Neural progenitor cell (in vitro differentiated cells): ENCODE measurements at regions not wholly inside any gene's neighbourhood (a gene's known extent, or its start where the extent isn't known, plus 50 kb on each side); places are given as distances from the start of the nearest gene placed in this dataset.

Experiments
- DNase-seq: peaks from one replicate; pipeline ENCODE4 v3.0.0-alpha.2; 2016; ENCODE audit warnings: low spot score
- H2AFZ ChIP-seq: fragments of 200-600 bp; sonication (generic); replicated peaks from 2 replicates; pipeline ENCODE4 v1.6.1; 2016; ENCODE audit warnings: antibody characterized with exemption
- H3F3A ChIP-seq: fragments of 200-600 bp; sonication (generic); 2 replicates; pipeline ENCODE4 v1.6.1; 2016; ENCODE audit warnings: antibody characterized with exemption, low read depth
- H3K27ac ChIP-seq: fragments of 200-600 bp; sonication (generic); 2 replicates; pipeline ENCODE4 v1.5.1; 2016; ENCODE audit warnings: mild to moderate bottlenecking
- H3K27me3 ChIP-seq: fragments of 200-600 bp; sonication (generic); 2 replicates; pipeline ENCODE4 v1.6.1; 2016; ENCODE audit warnings: mild to moderate bottlenecking, moderate library complexity
- H3K36me3 ChIP-seq: fragments of 200-600 bp; sonication (generic); 2 replicates; pipeline ENCODE4 v1.5.1; 2016
- H3K4me1 ChIP-seq: fragments of 200-600 bp; sonication (generic); 2 replicates; pipeline ENCODE4 v1.6.1; 2016; ENCODE audit warnings: mixed run types
- H3K4me2 ChIP-seq: fragments of 200-600 bp; sonication (generic); 2 replicates; pipeline ENCODE4 v1.6.1; 2016
- H3K4me3 ChIP-seq: fragments of 200-600 bp; sonication (generic); 2 replicates; pipeline ENCODE4 v1.5.1; 2016
- H3K79me2 ChIP-seq: fragments of 200-600 bp; sonication (generic); 2 replicates; pipeline ENCODE4 v1.6.1; 2016; ENCODE audit warnings: low read depth
- H3K9ac ChIP-seq: fragments of 200-600 bp; sonication (generic); 2 replicates; pipeline ENCODE4 v1.6.1; 2016
- H3K9me3 ChIP-seq: fragments of 200-600 bp; sonication (generic); 2 replicates; pipeline ENCODE4 v1.5.1; 2016; ENCODE audit warnings: low read depth
- H4K20me1 ChIP-seq: fragments of 200-600 bp; sonication (generic); 2 replicates; pipeline ENCODE4 v1.6.1; 2016; ENCODE audit warnings: low read depth
- H3K27ac Mint-ChIP-seq: 3 replicates; pipeline ENCODE4 v1.8.0; 2021; ENCODE audit warnings: mixed read lengths
- H3K27me3 Mint-ChIP-seq: 2 replicates; pipeline ENCODE4 v1.8.0; 2022; ENCODE audit warnings: low read depth, mild to moderate bottlenecking, inconsistent platforms, moderate library complexity, mixed read lengths; ENCODE audit not compliant: insufficient read depth
- H3K36me3 Mint-ChIP-seq: 3 replicates; pipeline ENCODE4 v1.8.0; 2021; ENCODE audit warnings: mixed read lengths
- H3K4me1 Mint-ChIP-seq: 3 replicates; pipeline ENCODE4 v1.8.0; 2021; ENCODE audit warnings: mixed read lengths
- H3K4me3 Mint-ChIP-seq: 3 replicates; pipeline ENCODE4 v1.8.0; 2021; ENCODE audit warnings: mild to moderate bottlenecking, moderate library complexity, mixed read lengths
- H3K9me3 Mint-ChIP-seq: 3 replicates; pipeline ENCODE4 v1.8.0; 2020; ENCODE audit warnings: mixed read lengths
- EZH2 ChIP-seq: fragments of 200-600 bp; sonication (generic); IDR thresholded peaks from 2 replicates; pipeline ENCODE4 v1.6.1; 2017; ENCODE audit warnings: antibody characterized with exemption, mild to moderate bottlenecking, moderate library complexity
- EZH2phosphoT487 ChIP-seq: fragments of 200-600 bp; sonication (generic); IDR thresholded peaks from 2 replicates; pipeline ENCODE4 v1.6.1; 2017; ENCODE audit warnings: antibody characterized with exemption
- TF ChIP-seq, protein P1 (sequence below): fragments of 200-600 bp; sonication (generic); IDR thresholded peaks from 2 replicates; pipeline ENCODE4 v1.5.1; 2017; ENCODE audit warnings: antibody characterized with exemption, mild to moderate bottlenecking

DNA sequence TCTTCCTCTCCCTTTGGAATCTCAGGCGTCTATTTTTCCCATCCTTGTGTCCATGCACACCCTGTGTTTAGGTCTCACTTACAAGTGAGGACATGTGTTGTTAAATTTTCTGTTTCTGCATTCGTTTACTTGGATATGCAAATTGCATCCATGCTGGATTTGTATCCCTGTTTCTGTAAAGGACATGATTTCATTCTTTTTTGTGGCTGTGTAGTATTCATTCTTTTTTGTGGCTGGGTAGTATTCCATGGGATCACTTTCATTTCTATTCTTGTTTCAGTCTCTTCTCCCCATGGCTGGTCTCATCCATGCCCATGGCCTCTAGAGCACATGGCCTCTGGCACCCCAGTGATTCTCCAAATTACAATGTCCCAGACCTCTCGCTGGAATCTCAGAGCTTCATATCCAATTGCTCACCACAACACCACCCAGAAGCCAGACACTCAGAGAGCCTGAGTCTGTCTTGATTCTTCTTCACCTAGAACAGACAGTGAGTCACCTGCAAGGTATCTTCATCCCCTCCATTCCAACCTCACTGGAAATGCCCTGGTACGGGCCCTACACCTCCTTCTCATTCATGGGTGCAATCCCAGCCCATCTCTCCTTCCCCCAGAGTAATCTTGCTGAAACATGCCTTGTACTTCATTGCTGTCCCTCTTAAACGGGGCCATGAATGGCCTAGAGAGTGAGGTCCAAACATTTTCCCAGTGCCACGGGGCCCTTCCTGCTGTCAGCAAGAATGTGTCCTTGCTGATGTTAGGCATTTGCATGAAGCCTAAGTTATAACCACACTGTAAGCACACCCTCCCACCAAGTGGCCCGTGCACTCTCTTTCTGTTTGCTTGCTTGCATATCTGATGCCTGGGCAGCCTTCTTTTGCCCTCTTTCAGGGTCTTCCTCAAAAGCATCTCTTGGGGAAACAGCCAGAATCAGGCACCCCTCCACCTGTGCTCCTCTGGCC, 476.2 kb upstream of the TSHZ3 start:
- no peak overlapping the region for H2AFZ ChIP-seq
- no peak for TF ChIP-seq EZH2
- no peak for TF ChIP-seq EZH2phosphoT487
- TF ChIP-seq, protein P1, sequence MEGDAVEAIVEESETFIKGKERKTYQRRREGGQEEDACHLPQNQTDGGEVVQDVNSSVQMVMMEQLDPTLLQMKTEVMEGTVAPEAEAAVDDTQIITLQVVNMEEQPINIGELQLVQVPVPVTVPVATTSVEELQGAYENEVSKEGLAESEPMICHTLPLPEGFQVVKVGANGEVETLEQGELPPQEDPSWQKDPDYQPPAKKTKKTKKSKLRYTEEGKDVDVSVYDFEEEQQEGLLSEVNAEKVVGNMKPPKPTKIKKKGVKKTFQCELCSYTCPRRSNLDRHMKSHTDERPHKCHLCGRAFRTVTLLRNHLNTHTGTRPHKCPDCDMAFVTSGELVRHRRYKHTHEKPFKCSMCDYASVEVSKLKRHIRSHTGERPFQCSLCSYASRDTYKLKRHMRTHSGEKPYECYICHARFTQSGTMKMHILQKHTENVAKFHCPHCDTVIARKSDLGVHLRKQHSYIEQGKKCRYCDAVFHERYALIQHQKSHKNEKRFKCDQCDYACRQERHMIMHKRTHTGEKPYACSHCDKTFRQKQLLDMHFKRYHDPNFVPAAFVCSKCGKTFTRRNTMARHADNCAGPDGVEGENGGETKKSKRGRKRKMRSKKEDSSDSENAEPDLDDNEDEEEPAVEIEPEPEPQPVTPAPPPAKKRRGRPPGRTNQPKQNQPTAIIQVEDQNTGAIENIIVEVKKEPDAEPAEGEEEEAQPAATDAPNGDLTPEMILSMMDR = no peak
- H3K27ac ChIP-seq = no peak overlapping the region
- no peak overlapping the region for H3K4me3 ChIP-seq
- no peaks in the 10 kb centered on the region for H3K9me3 ChIP-seq
- Mint-ChIP-seq H3K36me3 (no peaks in the 10 kb centered on the region), H3K4me1 (no peaks in the 10 kb centered on the region), H3K9me3 (no peaks in the 10 kb centered on the region), H3K27ac (no peak overlapping the region), H3K4me3 (no peak overlapping the region), H3K27me3 (peaks cover 11% of the 10 kb centered on the region)
- no peaks in the 10 kb centered on the region for H3K79me2 ChIP-seq
- H3F3A ChIP-seq = no peaks in the 10 kb centered on the region
- DNase-seq = no peak
- no peaks in the 10 kb centered on the region for H3K36me3 ChIP-seq
- no peak overlapping the region for H3K4me2 ChIP-seq
- H3K9ac ChIP-seq = no peak overlapping the region
- no peaks in the 10 kb centered on the region for H3K4me1 ChIP-seq
- no peaks in the 10 kb centered on the region for H4K20me1 ChIP-seq
- H3K27me3 ChIP-seq = no peaks in the 10 kb centered on the region

DNA sequence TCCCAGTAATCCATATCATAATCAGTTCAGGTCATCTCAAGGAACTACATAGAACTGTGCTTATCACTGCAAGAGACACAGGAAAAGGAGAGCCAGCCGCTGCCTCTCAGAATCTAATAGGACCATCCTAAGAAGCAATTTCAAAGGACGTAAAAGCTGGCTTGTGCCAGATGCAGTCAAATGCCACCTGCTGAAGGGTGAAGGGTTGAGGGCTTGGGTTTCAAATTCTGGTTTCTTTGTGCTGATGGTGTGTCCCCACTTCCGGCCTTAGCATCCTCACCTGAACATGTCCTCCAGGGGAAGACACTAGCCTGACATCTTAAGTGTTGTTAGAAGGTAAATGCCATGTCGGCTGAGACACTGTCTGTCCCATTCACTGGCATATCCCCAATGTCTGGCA, 477.1 kb upstream of the TSHZ3 start:
- Mint-ChIP-seq H3K4me1 (no peaks in the 10 kb centered on the region), H3K27ac (no peak overlapping the region)
- H3K4me2 ChIP-seq = no peak overlapping the region

DNA sequence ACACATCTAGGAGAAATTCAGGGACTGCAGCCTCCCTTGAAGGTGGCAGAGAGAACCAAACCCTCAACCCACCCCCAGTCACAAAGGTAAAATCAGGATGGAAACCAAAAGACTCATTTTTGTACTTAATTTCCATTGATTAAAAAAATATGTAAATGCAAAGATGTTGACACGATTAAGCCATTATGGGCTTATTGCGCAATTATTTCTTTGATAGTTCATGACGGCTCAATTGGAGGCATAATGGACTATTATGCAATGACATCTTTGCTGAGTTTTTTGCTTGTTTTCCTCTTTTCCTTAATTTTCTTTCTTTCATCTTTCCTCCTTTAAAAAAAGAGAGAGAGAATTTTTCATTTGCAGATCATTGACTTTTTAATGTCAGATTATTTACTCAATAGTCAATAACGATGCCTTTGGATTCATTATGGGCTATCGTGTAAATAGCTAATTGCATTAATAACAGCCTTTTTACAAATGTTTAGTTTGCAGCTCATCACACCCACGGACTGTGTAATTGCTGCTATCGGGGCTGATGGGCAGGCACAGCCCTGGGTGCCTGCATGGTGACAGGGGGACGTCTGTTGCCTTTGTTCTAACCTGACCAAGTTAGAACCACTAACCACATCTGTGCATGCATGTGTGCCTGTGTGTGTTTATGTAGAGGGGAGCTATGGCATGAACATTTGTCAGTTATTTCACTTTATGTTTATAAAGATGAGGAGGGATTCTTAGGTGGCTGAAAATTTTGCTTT, 482.4 kb upstream of the TSHZ3 start:
- Histone ChIP-seq H3K36me3 (no peaks in the 10 kb centered on the region), H3K4me3 (no peak overlapping the region), H2AFZ (no peak overlapping the region), H3K27ac (no peak overlapping the region), H4K20me1 (no peaks in the 10 kb centered on the region), H3K9ac (no peak overlapping the region), H3K79me2 (no peaks in the 10 kb centered on the region), H3K27me3 (no peaks in the 10 kb centered on the region), H3K4me1 (no peaks in the 10 kb centered on the region), H3K9me3 (no peaks in the 10 kb centered on the region), H3K4me2 (no peak overlapping the region), H3F3A (no peaks in the 10 kb centered on the region)
- TF ChIP-seq EZH2 = no peak
- TF ChIP-seq, protein P1 = no peak
- no peak for TF ChIP-seq EZH2phosphoT487
- Mint-ChIP-seq H3K36me3 (no peaks in the 10 kb centered on the region), H3K27ac (no peak overlapping the region), H3K27me3 (no peaks in the 10 kb centered on the region), H3K9me3 (peaks cover 17% of the 10 kb centered on the region), H3K4me1 (no peaks in the 10 kb centered on the region), H3K4me3 (no peak overlapping the region)
- no peak for DNase-seq

More for the DNA sequence above, 477.1 kb upstream of the TSHZ3 start:
- H3K27ac ChIP-seq = no peak overlapping the region
- H2AFZ ChIP-seq = no peak overlapping the region
- H3F3A ChIP-seq = no peaks in the 10 kb centered on the region
- no peaks in the 10 kb centered on the region for H3K9me3 ChIP-seq
- H3K27me3 ChIP-seq = no peaks in the 10 kb centered on the region
- Mint-ChIP-seq H3K4me3 (no peak overlapping the region), H3K9me3 (no peaks in the 10 kb centered on the region), H3K36me3 (no peaks in the 10 kb centered on the region), H3K27me3 (peaks cover 9% of the 10 kb centered on the region)
- DNase-seq = no peak
- no peaks in the 10 kb centered on the region for H3K79me2 ChIP-seq
- no peaks in the 10 kb centered on the region for H3K4me1 ChIP-seq
- H3K36me3 ChIP-seq = no peaks in the 10 kb centered on the region
- H4K20me1 ChIP-seq = no peaks in the 10 kb centered on the region
- H3K9ac ChIP-seq = no peak overlapping the region
- no peak overlapping the region for H3K4me3 ChIP-seq
- TF ChIP-seq EZH2phosphoT487 (no peak), EZH2 (no peak)
- TF ChIP-seq, protein P1 = no peak
